G401.6 (cell line): ENCODE measurements at regions not wholly inside any gene's neighbourhood (a gene's known extent, or its start where the extent isn't known, plus 50 kb on each side); places are given as distances from the start of the nearest gene placed in this dataset.

Experiments used
- FAIRE-seq: peaks from 2 replicates; lab custom pipeline; 2012; peaks lifted over from hg19 to GRCh38; lab: Jason Lieb, UNC

DNA sequence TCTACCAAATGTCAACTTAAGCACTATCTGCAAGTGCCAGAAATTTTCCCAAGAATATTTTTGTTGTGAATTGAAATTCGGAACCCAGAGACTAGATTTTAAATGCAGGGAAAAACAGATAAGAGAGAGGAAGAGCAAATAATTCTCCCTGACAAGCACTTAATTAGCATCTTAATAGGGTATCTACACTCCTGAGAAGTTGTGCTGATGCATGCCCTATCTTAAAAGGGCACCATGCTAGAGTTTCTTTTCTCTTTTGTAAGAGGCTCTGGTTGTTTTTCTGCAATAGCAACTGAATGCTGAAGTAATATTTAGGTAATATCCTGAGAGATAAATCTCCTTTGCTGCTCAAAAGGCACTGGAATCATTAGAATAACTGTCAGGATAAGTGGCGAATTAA is 139.9 kb upstream of the UGT8 start:
- FAIRE-seq, result no peak

- no peak for FAIRE-seq
Measured at GRCh38 chr4:114464726-114465272, 133.8 kb upstream of the UGT8 start.

- FAIRE-seq, result no peak
Measured at GRCh38 chr4:114465766-114466165, 132.8 kb upstream of the UGT8 start.

- no peak for FAIRE-seq
Measured at GRCh38 chr4:114466299-114466698, 132.3 kb upstream of the UGT8 start.

GRCh38 chr4:114472269-114473032 is 126.2 kb upstream of the UGT8 start:
- FAIRE-seq, result no peak

- FAIRE-seq, result no peak
Measured at GRCh38 chr4:114474188-114474800, 124.3 kb upstream of the UGT8 start.

DNA sequence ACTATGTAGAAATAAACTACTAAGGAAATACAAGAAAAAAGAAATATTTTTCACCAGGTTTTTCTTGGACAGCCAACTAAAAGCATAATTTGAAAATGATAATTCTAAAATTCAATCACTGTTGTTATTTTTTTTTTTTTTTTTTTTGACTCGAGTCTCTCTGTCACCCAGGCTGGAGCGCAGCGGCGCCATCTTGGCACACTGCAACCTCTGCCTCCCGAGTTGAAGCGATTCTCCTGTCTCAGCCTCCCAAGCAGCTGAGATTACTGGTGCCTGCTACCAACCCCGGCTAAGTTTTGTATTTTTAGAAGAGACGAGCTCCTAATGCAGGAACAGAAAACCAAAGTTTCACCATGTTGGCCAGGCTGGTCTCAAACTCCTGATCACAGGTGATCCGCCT is 122.3 kb upstream of the UGT8 start:
- no peak for FAIRE-seq

DNA sequence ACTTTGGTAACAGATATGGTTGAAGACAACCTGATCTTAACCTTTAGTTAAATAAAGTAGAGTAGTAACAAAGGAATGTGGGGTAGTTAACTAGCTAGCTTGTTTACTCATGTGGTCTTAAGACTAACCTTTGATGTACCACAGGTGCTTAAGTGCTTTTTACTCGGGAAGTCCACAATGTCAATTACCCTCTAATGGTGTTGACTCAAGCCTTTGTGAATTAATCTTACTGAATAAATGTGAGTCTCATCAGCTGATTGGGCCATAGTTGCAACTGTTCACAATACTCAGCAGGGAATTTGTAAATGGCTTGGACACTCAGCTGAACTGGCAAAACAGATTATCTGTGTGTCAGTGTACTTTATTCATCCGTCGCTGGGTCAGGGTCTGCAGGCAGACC is 119.0 kb upstream of the UGT8 start:
- FAIRE-seq, result no peak

GRCh38 chr4:114481856-114482255 is 116.8 kb upstream of the UGT8 start:
- no peak for FAIRE-seq

GRCh38 chr4:114487101-114487500 is 111.5 kb upstream of the UGT8 start:
- no peak for FAIRE-seq

GRCh38 chr4:114488301-114488982 is 110.2 kb upstream of the UGT8 start:
- FAIRE-seq, result no peak

GRCh38 chr4:114494246-114494803 is 104.3 kb upstream of the UGT8 start:
- FAIRE-seq, result no peak

DNA sequence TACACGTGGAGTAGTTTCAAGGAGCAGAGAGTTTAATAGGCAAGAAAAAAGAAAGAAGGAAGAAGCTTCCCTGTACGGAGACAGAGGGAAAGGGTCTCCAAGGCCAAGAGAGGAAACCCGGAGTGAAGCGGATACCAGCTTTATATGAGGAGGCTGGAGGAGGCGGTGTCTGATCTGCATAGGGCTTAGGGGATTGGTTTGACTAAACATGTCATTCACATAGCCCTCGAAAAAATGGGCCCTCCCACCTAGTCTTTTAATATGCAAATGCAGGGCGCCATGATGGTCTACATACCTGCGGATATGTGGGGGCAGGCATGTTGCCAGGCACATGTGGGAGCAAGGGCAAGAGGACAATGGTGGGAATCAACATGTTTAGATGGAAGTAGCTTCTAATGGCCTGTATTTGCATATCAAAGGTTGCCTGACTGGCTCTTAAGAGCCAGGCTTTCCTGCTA is 103.1 kb upstream of the UGT8 start:
- no peak for FAIRE-seq

GRCh38 chr4:114497116-114497515 is 101.5 kb upstream of the UGT8 start:
- FAIRE-seq, result no peak

- peak; percentile 3 for FAIRE-seq
Measured at GRCh38 chr4:114509340-114509739, 89.3 kb upstream of the UGT8 start.

GRCh38 chr4:114512595-114513295 is 85.9 kb upstream of the UGT8 start:
- FAIRE-seq, result no peak

- FAIRE-seq, result no peak
Measured at GRCh38 chr4:114519368-114519767, 79.2 kb upstream of the UGT8 start.

DNA sequence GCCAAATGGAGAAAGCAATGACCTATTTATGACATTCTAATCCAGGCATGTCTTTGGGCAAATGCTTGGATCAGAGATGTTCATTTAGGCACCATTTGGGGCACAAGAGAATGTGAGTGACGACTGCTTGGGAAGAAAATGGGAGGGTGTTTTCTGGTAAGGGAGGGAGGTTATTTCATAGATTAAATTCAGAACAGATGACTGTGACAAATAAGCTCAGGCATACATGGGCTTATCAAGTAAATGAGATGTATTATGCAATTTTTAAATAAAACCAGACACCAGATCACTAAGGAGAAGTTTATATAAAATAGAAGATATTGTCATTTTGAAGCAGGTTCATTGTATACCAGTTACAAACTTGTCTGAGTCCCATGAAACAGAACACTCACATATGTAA is 71.4 kb upstream of the UGT8 start:
- no peak for FAIRE-seq

- no peak for FAIRE-seq
Measured at GRCh38 chr4:114527637-114528036, 71.0 kb upstream of the UGT8 start.

DNA sequence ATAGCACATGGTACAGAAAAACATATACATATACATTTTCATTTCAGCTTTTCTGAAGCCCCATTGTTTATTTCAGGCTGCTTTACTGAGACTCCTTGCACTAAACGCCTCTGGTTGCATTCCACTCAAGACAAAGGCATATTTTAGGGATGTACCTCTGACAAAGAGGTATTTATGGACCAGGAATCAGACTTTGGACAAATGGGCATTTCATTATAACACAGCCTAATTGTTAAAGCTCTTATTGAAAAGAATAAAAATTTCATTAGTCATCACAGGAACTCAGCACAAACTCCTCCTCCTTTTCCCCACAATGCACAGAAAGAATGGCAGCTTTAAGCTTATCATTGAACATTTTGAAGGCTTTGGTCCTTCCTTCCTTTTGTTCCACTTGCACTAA is 62.9 kb upstream of the UGT8 start:
- FAIRE-seq, result no peak

GRCh38 chr4:114537352-114537751 is 61.3 kb upstream of the UGT8 start:
- FAIRE-seq, result no peak

DNA sequence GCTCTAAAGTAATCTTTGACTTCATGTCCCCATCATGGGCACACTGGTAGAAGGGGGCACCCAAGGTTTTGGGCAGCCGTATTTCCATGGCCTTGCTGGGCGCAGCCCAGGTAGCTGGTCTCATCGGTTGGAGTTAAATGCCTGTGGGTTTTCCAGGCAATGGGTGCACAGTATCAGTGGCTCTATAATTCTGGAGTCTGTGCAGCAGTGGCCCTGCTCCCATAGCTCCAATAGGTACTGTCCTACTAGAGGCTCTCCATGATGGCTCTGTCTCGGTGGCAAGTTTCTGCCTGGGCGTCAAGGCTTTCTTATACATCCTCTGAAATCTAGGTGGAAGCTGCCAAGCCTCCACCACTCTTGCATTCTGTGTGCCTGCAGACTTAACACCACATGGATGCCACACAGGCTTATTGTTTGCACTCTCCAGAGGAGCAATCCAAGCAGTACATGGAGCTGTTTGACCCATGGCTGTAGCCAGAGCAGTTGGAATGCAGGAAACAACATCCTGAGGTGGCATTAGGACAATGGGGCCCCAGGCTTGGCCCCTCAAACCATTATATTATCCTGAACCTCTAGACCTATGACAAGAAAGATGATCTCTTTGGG is 60.5 kb upstream of the UGT8 start:
- no peak for FAIRE-seq
